ENCODE measurements at regions not wholly inside any gene's neighbourhood (a gene's known extent, or its start where the extent isn't known, plus 50 kb on each side); places are given as distances from the start of the nearest gene placed in this dataset.

GRCh38 chrX:47752685-47753084 lies 84.0 kb upstream of the ZNF81 start:
- TF ChIP-seq CTCF (conservative IDR thresholded peaks at IDR 0.05; ENCODE audit: low read depth, low read length) (no peak), EZH2phosphoT487 (IDR thresholded peaks at IDR 0.05; ENCODE audit: borderline replicate concordance, low read length) (no peak)

Measured in PC-3 (cell line).